Transverse colon (tissue), 4 donors: ENCODE measurements at regions not wholly inside any gene's neighbourhood (a gene's known extent, or its start where the extent isn't known, plus 50 kb on each side); places are given as distances from the start of the nearest gene placed in this dataset.

Experiments
- DNase-seq: peaks from one replicate; pipeline ENCODE4 v3.0.0-alpha.2; 2019
- H3K27ac ChIP-seq, 4 donors: fragments of 200-600 bp; sonication (generic); 2 replicates each; pipeline ENCODE4 v1.5.1; 2016 to 2018; ENCODE audit warnings: inconsistent platforms in 4 of 4
- H3K27me3 ChIP-seq: fragments of 200-600 bp; sonication (generic); 2 replicates; pipeline ENCODE4 v1.5.1; 2017; ENCODE audit warnings: inconsistent platforms
- H3K36me3 ChIP-seq, 4 donors: fragments of 200-600 bp; sonication (generic); 2 replicates each; pipeline ENCODE4 v1.5.1; 2017 to 2019; ENCODE audit warnings: inconsistent platforms in 4 of 4
- H3K4me1 ChIP-seq, 4 donors: fragments of 200-600 bp; sonication (generic); 2 replicates each; pipeline ENCODE4 v1.5.1; 2017 to 2020; ENCODE audit warnings: inconsistent platforms in 4 of 4
- H3K4me3 ChIP-seq, 4 donors: fragments of 200-600 bp; sonication (generic); 1 replicate in 1 of 4; 2 replicates in 3 of 4; pipeline versions ENCODE4 v1.5.1 to v1.6.1; 2017 to 2019; ENCODE audit warnings: inconsistent platforms in 4 of 4
- H3K9me3 ChIP-seq, 2 donors: fragments of 200-600 bp; sonication (generic); 2 replicates each; pipeline ENCODE4 v1.5.1; 2017 to 2019; ENCODE audit warnings: inconsistent platforms in 2 of 2
- CTCF ChIP-seq, 5 experiments: fragments of 200-600 bp in 3 of 5; fragments of 450-650 bp in 2 of 5; sonication (generic) in 3 of 5; IDR thresholded peaks; 1 replicate in 2 of 5; 2 replicates in 3 of 5; pipeline ENCODE4 v1.5.1; 2016 to 2017; ENCODE audit warnings: antibody characterized with exemption in 5 of 5, inconsistent platforms in 3 of 5, mild to moderate bottlenecking in 2 of 5, moderate library complexity in 1 of 5
- EP300 ChIP-seq: sonication (generic); formaldehyde crosslinking; IDR thresholded peaks from one replicate; pipeline ENCODE4 v1.6.1; 2017; ENCODE audit warnings: antibody characterized with exemption, low read depth
- POLR2A ChIP-seq: fragments of 450-650 bp; IDR thresholded peaks from one replicate; pipeline ENCODE4 v1.6.1; 2016; ENCODE audit warnings: antibody characterized with exemption, mild to moderate bottlenecking, moderate library complexity
- POLR2AphosphoS5 ChIP-seq, 3 donors: sonication (generic); formaldehyde crosslinking; IDR thresholded peaks; one replicate each; pipeline ENCODE4 v1.6.1; 2016; ENCODE audit warnings: antibody characterized with exemption in 3 of 3
- WGBS, 2 donors: methylation state at CpG; one replicate each; pipeline ENCODE4 v1.1.5; 2018; ENCODE audit warnings: low coverage in 1 of 2; 5-methylcytosine and 5-hydroxymethylcytosine counted together
- in situ Hi-C, 4 donors: fragments of 200-750 bp; cut with MboI; loops; one replicate each; pipeline versions ENCODE4 v1.15.0 to v1.15.1; 2017; ENCODE audit warnings: low sequenced_read_pairs in 3 of 4, low pct_ligation_motif_present in 1 of 4, low pct_unique_long_range_greater_than_20kb in 1 of 4
- intact Hi-C: fragments of 100-400 bp; cut with DNase I; formaldehyde crosslinking; loops from one replicate; pipeline ENCODE4 v1.15.1; 2023; ENCODE audit warnings: low total_unique reads

- H3K9me3 ChIP-seq, result no peaks in the 10 kb centered on the region
- no peaks in the 10 kb centered on the region for H3K36me3 ChIP-seq
- no peak for DNase-seq
- 70 to 76% methylated on average over 2 of the region's 2 CpGs for WGBS, 2 donors
- TF ChIP-seq EP300 (no peak), POLR2AphosphoS5 (IDR thresholded peaks at IDR 0.05) (no peak)
- intact Hi-C loops, result no loop called here
- no peak overlapping the region for H3K27ac ChIP-seq
- in situ Hi-C loops, result no loop called here
- no peaks in the 10 kb centered on the region for H3K27me3 ChIP-seq
- H3K4me1 ChIP-seq, result no peaks in the 10 kb centered on the region
- H3K4me3 ChIP-seq, result no peak overlapping the region
Measured at GRCh38 chr5:61827445-61827975, 478.5 kb upstream of the KIF2A start.

DNA sequence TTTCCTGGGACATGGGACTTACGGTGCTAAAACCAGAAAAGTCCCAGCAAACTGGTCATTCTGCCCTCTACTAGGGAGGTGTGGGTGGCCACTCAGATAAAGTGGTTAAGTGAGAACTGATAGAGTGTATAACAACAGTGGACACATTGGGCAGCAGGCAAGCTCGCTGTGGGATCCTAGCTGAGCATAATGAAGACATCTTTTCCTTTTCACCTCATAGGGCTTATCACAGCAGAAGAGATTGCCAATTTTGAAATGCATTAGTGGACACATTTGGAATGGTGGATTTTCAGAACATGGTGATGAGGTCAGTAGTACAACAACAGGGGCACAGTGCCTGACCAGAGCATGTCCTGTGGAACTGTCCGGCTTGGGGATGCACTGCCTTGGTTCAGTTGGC, 477.1 kb upstream of the KIF2A start:
- intact Hi-C loops (no loop called here), in situ Hi-C loops (no loop called here)
- Histone ChIP-seq H3K4me3 (no peak overlapping the region), H3K4me1 (no peaks in the 10 kb centered on the region), H3K27me3 (no peaks in the 10 kb centered on the region), H3K9me3 (no peaks in the 10 kb centered on the region), H3K27ac (no peak overlapping the region), H3K36me3 (no peaks in the 10 kb centered on the region)
- 83% methylated on average over 3 of the region's 3 CpGs; no CpG with 5 or more reads in 1 of the 2 donors for WGBS, 2 donors
- TF ChIP-seq POLR2A, result no peak
- TF ChIP-seq CTCF (IDR thresholded peaks at IDR 0.05), result no peak
- no peak for TF ChIP-seq POLR2AphosphoS5 (IDR thresholded peaks at IDR 0.05)
- TF ChIP-seq EP300, result no peak
- no peak for DNase-seq

- in situ Hi-C loops, result no loop called here
- H3K4me1 ChIP-seq, result no peaks in the 10 kb centered on the region
- TF ChIP-seq POLR2A (no peak), CTCF (IDR thresholded peaks at IDR 0.05) (no peak), POLR2AphosphoS5 (IDR thresholded peaks at IDR 0.05) (no peak), EP300 (no peak)
- H3K9me3 ChIP-seq, result no peaks in the 10 kb centered on the region
- intact Hi-C loops, result no loop called here
- no peak overlapping the region for H3K27ac ChIP-seq
- no peaks in the 10 kb centered on the region for H3K36me3 ChIP-seq
- WGBS, 2 donors, result 92% methylated on average over 3 of the region's 4 CpGs; no CpG with 5 or more reads in 1 of the 2 donors
- H3K4me3 ChIP-seq, result no peak overlapping the region
- DNase-seq, result no peak
- H3K27me3 ChIP-seq, result no peaks in the 10 kb centered on the region
Measured at GRCh38 chr5:61831736-61832135, 474.3 kb upstream of the KIF2A start.

GRCh38 chr5:61837788-61838187, 468.2 kb upstream of the KIF2A start:
- intact Hi-C loops, result no loop called here
- TF ChIP-seq EP300, result no peak
- no peak for DNase-seq
- in situ Hi-C loops, result no loop called here
- no peaks in the 10 kb centered on the region for H3K9me3 ChIP-seq
- no peak overlapping the region for H3K27ac ChIP-seq
- no peak overlapping the region for H3K4me3 ChIP-seq
- H3K4me1 ChIP-seq, result no peaks in the 10 kb centered on the region
- no peaks in the 10 kb centered on the region for H3K36me3 ChIP-seq
- no peaks in the 10 kb centered on the region for H3K27me3 ChIP-seq

- Histone ChIP-seq H3K9me3 (no peaks in the 10 kb centered on the region), H3K36me3 (no peaks in the 10 kb centered on the region), H3K27me3 (no peaks in the 10 kb centered on the region), H3K4me1 (no peaks in the 10 kb centered on the region), H3K27ac (no peak overlapping the region), H3K4me3 (no peak overlapping the region)
- intact Hi-C loops, result no loop called here
- TF ChIP-seq POLR2A (no peak), POLR2AphosphoS5 (IDR thresholded peaks at IDR 0.05) (no peak), EP300 (no peak), CTCF (IDR thresholded peaks at IDR 0.05) (no peak)
- no peak for DNase-seq
- in situ Hi-C loops, result no loop called here
- 49 to 68% methylated on average over 2 to 3 of the region's 3 CpGs for WGBS, 2 donors
Measured at GRCh38 chr5:61840361-61840760, 465.6 kb upstream of the KIF2A start.
